ENCODE measurements at regions not wholly inside any gene's neighbourhood (a gene's known extent, or its start where the extent isn't known, plus 50 kb on each side); places are given as distances from the start of the nearest gene placed in this dataset.
"Not testable (repeated sequence)": the region's sequence is repeated elsewhere in the genome, so short reads cannot be mapped to it uniquely, and the experiment has no call there.

DNA sequence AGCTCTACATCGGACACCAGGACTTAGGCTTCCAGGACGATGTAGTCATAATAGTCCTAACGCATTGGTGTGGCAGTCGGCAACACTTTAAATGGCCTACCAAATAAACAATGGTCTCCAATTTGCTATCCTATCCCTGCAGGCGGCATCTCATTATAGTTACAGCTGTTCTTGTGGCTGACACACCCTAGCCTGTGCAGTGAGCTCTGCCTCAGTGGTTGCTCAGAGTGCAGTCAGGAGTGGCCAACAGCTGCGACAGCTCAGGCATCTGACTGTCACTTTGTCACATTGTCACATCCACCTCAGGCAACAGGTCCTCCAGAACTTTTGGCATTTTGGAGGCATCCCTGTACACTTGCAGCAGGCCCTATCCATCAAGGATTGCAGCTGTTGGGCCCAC is 77.9 kb downstream of the OR4M2 start:
- TF ChIP-seq, protein P1, sequence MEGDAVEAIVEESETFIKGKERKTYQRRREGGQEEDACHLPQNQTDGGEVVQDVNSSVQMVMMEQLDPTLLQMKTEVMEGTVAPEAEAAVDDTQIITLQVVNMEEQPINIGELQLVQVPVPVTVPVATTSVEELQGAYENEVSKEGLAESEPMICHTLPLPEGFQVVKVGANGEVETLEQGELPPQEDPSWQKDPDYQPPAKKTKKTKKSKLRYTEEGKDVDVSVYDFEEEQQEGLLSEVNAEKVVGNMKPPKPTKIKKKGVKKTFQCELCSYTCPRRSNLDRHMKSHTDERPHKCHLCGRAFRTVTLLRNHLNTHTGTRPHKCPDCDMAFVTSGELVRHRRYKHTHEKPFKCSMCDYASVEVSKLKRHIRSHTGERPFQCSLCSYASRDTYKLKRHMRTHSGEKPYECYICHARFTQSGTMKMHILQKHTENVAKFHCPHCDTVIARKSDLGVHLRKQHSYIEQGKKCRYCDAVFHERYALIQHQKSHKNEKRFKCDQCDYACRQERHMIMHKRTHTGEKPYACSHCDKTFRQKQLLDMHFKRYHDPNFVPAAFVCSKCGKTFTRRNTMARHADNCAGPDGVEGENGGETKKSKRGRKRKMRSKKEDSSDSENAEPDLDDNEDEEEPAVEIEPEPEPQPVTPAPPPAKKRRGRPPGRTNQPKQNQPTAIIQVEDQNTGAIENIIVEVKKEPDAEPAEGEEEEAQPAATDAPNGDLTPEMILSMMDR (IDR thresholded peaks at IDR 0.05; ENCODE audit: low read depth, low read length) = not testable (repeated sequence)
- TF ChIP-seq, protein P2, sequence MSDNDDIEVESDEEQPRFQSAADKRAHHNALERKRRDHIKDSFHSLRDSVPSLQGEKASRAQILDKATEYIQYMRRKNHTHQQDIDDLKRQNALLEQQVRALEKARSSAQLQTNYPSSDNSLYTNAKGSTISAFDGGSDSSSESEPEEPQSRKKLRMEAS (IDR thresholded peaks at IDR 0.05; ENCODE audit: low read depth, low read length) = not testable (repeated sequence)
